Activated naive CD4-positive, alpha-beta T cell treated with anti-CD3 and anti-CD28 coated beads for 36 hours (primary cell): ENCODE measurements at regions not wholly inside any gene's neighbourhood (a gene's known extent, or its start where the extent isn't known, plus 50 kb on each side); places are given as distances from the start of the nearest gene placed in this dataset.

Experiments used
- CTCF ChIA-PET: fragments of 350-600 bp; sonication (Branson Sonifier 250); formaldehyde crosslinking; loops from one replicate; lab custom pipeline; 2021; ENCODE audit warnings: antibody characterized with exemption; lab: Charles Lee
- DNase-seq: peaks from one replicate; pipeline ENCODE4 v3.0.0-alpha.2; 2020
- H3K27ac Mint-ChIP-seq: one replicate; pipeline ENCODE4 v1.8.0; 2021; ENCODE audit warnings: mild to moderate bottlenecking, mixed read lengths
- H3K27me3 Mint-ChIP-seq: one replicate; pipeline ENCODE4 v1.8.0; 2021; ENCODE audit warnings: low read depth, mixed read lengths
- H3K36me3 Mint-ChIP-seq: one replicate; pipeline ENCODE4 v1.8.0; 2021; ENCODE audit warnings: low read depth, mixed read lengths
- H3K4me1 Mint-ChIP-seq: one replicate; pipeline ENCODE4 v1.8.0; 2021; ENCODE audit warnings: low read depth, mixed read lengths
- H3K4me3 Mint-ChIP-seq: one replicate; pipeline ENCODE4 v1.8.0; 2021; ENCODE audit warnings: mild to moderate bottlenecking, moderate library complexity, mixed read lengths
- H3K9me3 Mint-ChIP-seq: one replicate; pipeline ENCODE4 v1.8.0; 2021; ENCODE audit warnings: mixed read lengths
- intact Hi-C: fragments of 100-400 bp; cut with micrococcal nuclease; formaldehyde crosslinking; loops from one replicate; pipeline ENCODE4 v1.15.1; 2023

GRCh38 chr11:104529906-104530305 lies 366.0 kb upstream of the PDGFD start:
- no peaks in the 10 kb centered on the region for H3K27me3 Mint-ChIP-seq
- H3K36me3 Mint-ChIP-seq, result no peaks in the 10 kb centered on the region
- no peak overlapping the region for H3K4me3 Mint-ChIP-seq
- peaks cover 3% of the 10 kb centered on the region for H3K4me1 Mint-ChIP-seq
- CTCF ChIA-PET, result interaction anchor here (0.6 kb wide), 1 partner anchor 151 kb away, joined by 3 read pairs; no protein-coding TSS in a partner anchor
- H3K9me3 Mint-ChIP-seq, result no peaks in the 10 kb centered on the region
- no peak for DNase-seq
- intact Hi-C loops, result loop anchor here (5.0 kb wide), 1 partner anchor 1332 kb away; no protein-coding TSS in a partner anchor
- H3K27ac Mint-ChIP-seq, result no peak overlapping the region

- Mint-ChIP-seq H3K4me1 (peaks cover 3% of the 10 kb centered on the region), H3K27me3 (no peaks in the 10 kb centered on the region), H3K27ac (no peak overlapping the region), H3K4me3 (no peak overlapping the region), H3K36me3 (no peaks in the 10 kb centered on the region), H3K9me3 (no peaks in the 10 kb centered on the region)
- DNase-seq, result no peak
- CTCF ChIA-PET, result no interaction called here
- intact Hi-C loops, result no loop called here
Observed at GRCh38 chr11:104529213-104529612, 365.3 kb upstream of the PDGFD start.

GRCh38 chr11:104526006-104526405 lies 362.1 kb upstream of the PDGFD start:
- Mint-ChIP-seq H3K27me3 (no peaks in the 10 kb centered on the region), H3K9me3 (no peaks in the 10 kb centered on the region), H3K36me3 (no peaks in the 10 kb centered on the region), H3K4me3 (no peak overlapping the region), H3K27ac (no peak overlapping the region), H3K4me1 (peaks cover 3% of the 10 kb centered on the region)
- intact Hi-C loops, result no loop called here
- CTCF ChIA-PET, result no interaction called here
- DNase-seq, result no peak

- no peaks in the 10 kb centered on the region for H3K36me3 Mint-ChIP-seq
- CTCF ChIA-PET, result no interaction called here
- H3K27me3 Mint-ChIP-seq, result no peaks in the 10 kb centered on the region
- no peak overlapping the region for H3K4me3 Mint-ChIP-seq
- H3K9me3 Mint-ChIP-seq, result no peaks in the 10 kb centered on the region
- H3K4me1 Mint-ChIP-seq, result peaks cover 3% of the 10 kb centered on the region
- DNase-seq, result no peak
- no peak overlapping the region for H3K27ac Mint-ChIP-seq
- intact Hi-C loops, result no loop called here
Observed at GRCh38 chr11:104525416-104525815, 361.5 kb upstream of the PDGFD start.

- no peak for DNase-seq
- H3K27me3 Mint-ChIP-seq, result no peaks in the 10 kb centered on the region
- no peak overlapping the region for H3K4me3 Mint-ChIP-seq
- CTCF ChIA-PET, result no interaction called here
- H3K27ac Mint-ChIP-seq, result no peak overlapping the region
- H3K9me3 Mint-ChIP-seq, result no peaks in the 10 kb centered on the region
- no peaks in the 10 kb centered on the region for H3K36me3 Mint-ChIP-seq
- H3K4me1 Mint-ChIP-seq, result peaks cover 3% of the 10 kb centered on the region
- intact Hi-C loops, result no loop called here
Observed at GRCh38 chr11:104524254-104524653, 360.3 kb upstream of the PDGFD start.

GRCh38 chr11:104523611-104524010 lies 359.7 kb upstream of the PDGFD start:
- Mint-ChIP-seq H3K4me3 (no peak overlapping the region), H3K27ac (no peak overlapping the region), H3K4me1 (peaks cover 3% of the 10 kb centered on the region), H3K36me3 (no peaks in the 10 kb centered on the region), H3K9me3 (no peaks in the 10 kb centered on the region), H3K27me3 (no peaks in the 10 kb centered on the region)
- CTCF ChIA-PET, result no interaction called here
- intact Hi-C loops, result no loop called here
- no peak for DNase-seq

- no peak for DNase-seq
- Mint-ChIP-seq H3K27ac (no peak overlapping the region), H3K36me3 (no peaks in the 10 kb centered on the region), H3K9me3 (no peaks in the 10 kb centered on the region), H3K27me3 (peaks cover 2% of the 10 kb centered on the region), H3K4me1 (peaks cover 3% of the 10 kb centered on the region), H3K4me3 (no peak overlapping the region)
- CTCF ChIA-PET, result no interaction called here
- intact Hi-C loops, result no loop called here
Observed at GRCh38 chr11:104522650-104523049, 358.7 kb upstream of the PDGFD start.

- DNase-seq, result no peak
- H3K27ac Mint-ChIP-seq, result no peak overlapping the region
- peaks cover 2% of the 10 kb centered on the region for H3K27me3 Mint-ChIP-seq
- H3K9me3 Mint-ChIP-seq, result no peaks in the 10 kb centered on the region
- no peaks in the 10 kb centered on the region for H3K36me3 Mint-ChIP-seq
- intact Hi-C loops, result no loop called here
- no peaks in the 10 kb centered on the region for H3K4me1 Mint-ChIP-seq
- CTCF ChIA-PET, result no interaction called here
- no peak overlapping the region for H3K4me3 Mint-ChIP-seq
Observed at GRCh38 chr11:104522123-104522522, 358.2 kb upstream of the PDGFD start.

GRCh38 chr11:104510169-104510568 lies 346.2 kb upstream of the PDGFD start:
- Mint-ChIP-seq H3K9me3 (no peaks in the 10 kb centered on the region), H3K4me3 (no peak overlapping the region), H3K36me3 (no peaks in the 10 kb centered on the region), H3K27ac (no peak overlapping the region), H3K4me1 (no peaks in the 10 kb centered on the region), H3K27me3 (peaks cover 6% of the 10 kb centered on the region)
- DNase-seq, result no peak
- intact Hi-C loops, result no loop called here
- CTCF ChIA-PET, result no interaction called here

- H3K9me3 Mint-ChIP-seq, result peaks cover 26% of the 10 kb centered on the region
- no peaks in the 10 kb centered on the region for H3K27me3 Mint-ChIP-seq
- H3K27ac Mint-ChIP-seq, result no peak overlapping the region
- CTCF ChIA-PET, result interaction anchor here (0.6 kb wide), 1 partner anchor 1113 kb away, joined by 3 read pairs; no protein-coding TSS in a partner anchor
- peak; percentile 4 for DNase-seq
- H3K4me1 Mint-ChIP-seq, result no peaks in the 10 kb centered on the region
- intact Hi-C loops, result no loop called here
- no peak overlapping the region for H3K4me3 Mint-ChIP-seq
- no peaks in the 10 kb centered on the region for H3K36me3 Mint-ChIP-seq
Observed at GRCh38 chr11:104490182-104490581, 326.2 kb upstream of the PDGFD start.

GRCh38 chr11:104488561-104488960 lies 324.6 kb upstream of the PDGFD start:
- Mint-ChIP-seq H3K4me3 (no peak overlapping the region), H3K4me1 (no peaks in the 10 kb centered on the region), H3K36me3 (no peaks in the 10 kb centered on the region), H3K27ac (no peak overlapping the region), H3K9me3 (peaks cover 26% of the 10 kb centered on the region), H3K27me3 (no peaks in the 10 kb centered on the region)
- CTCF ChIA-PET, result no interaction called here
- no peak for DNase-seq
- intact Hi-C loops, result no loop called here

- Mint-ChIP-seq H3K27ac (no peak overlapping the region), H3K36me3 (no peaks in the 10 kb centered on the region), H3K27me3 (no peaks in the 10 kb centered on the region), H3K4me1 (no peaks in the 10 kb centered on the region), H3K9me3 (peaks cover 27% of the 10 kb centered on the region), H3K4me3 (no peak overlapping the region)
- intact Hi-C loops, result no loop called here
- no peak for DNase-seq
- CTCF ChIA-PET, result interaction anchor here (0.6 to 0.8 kb wide), 3 partner anchors 18 to 1296 kb away, joined by 3 read pairs; no protein-coding TSS in a partner anchor
Observed at GRCh38 chr11:104487046-104487806, 323.3 kb upstream of the PDGFD start.

- H3K27me3 Mint-ChIP-seq, result no peaks in the 10 kb centered on the region
- DNase-seq, result no peak
Observed at GRCh38 chr11:104484804-104485554, 321.0 kb upstream of the PDGFD start.

More at GRCh38 chr11:104484804-104485554, 321.0 kb upstream of the PDGFD start:
- no peaks in the 10 kb centered on the region for H3K4me1 Mint-ChIP-seq
- H3K27ac Mint-ChIP-seq, result no peak overlapping the region
- H3K9me3 Mint-ChIP-seq, result peaks cover 17% of the 10 kb centered on the region
- H3K36me3 Mint-ChIP-seq, result no peaks in the 10 kb centered on the region
- no peak overlapping the region for H3K4me3 Mint-ChIP-seq
- CTCF ChIA-PET, result no interaction called here
- intact Hi-C loops, result no loop called here
